Neural cell (in vitro differentiated cells): ENCODE measurements at regions not wholly inside any gene's neighbourhood (a gene's known extent, or its start where the extent isn't known, plus 50 kb on each side); places are given as distances from the start of the nearest gene placed in this dataset.

Experiments used
- H2AFZ ChIP-seq: fragments of 200-600, 300-800 bp; sonication (generic), shearing (Covaris generic); 2 replicates; pipeline ENCODE4 v1.6.0; 2014; ENCODE audit warnings: low read depth, mild to moderate bottlenecking, antibody characterized with exemption, low read length, moderate library complexity
- H3F3A ChIP-seq: fragments of 200-600 bp; shearing (Covaris generic); 2 replicates; pipeline ENCODE4 v1.6.1; 2016; ENCODE audit warnings: mild to moderate bottlenecking, moderate library complexity, mixed read lengths, antibody characterized with exemption, low read length; ENCODE audit not compliant: insufficient read depth, poor library complexity, severe bottlenecking
- H3K27ac ChIP-seq: fragments of 200-600, 300-800 bp; sonication (generic), shearing (Covaris generic); 2 replicates; pipeline ENCODE4 v1.5.1; 2014; ENCODE audit warnings: mild to moderate bottlenecking, low read length, moderate library complexity
- H3K27me3 ChIP-seq: fragments of 300-800, 200-600 bp; sonication (generic), shearing (Covaris generic); 2 replicates; pipeline ENCODE4 v1.6.0; 2014; ENCODE audit warnings: mild to moderate bottlenecking, low read depth, low read length, moderate library complexity; ENCODE audit not compliant: insufficient read depth
- H3K36me3 ChIP-seq: fragments of 300-800, 200-600 bp; sonication (generic), shearing (Covaris generic); 2 replicates; pipeline ENCODE4 v1.5.1; 2014; ENCODE audit warnings: mild to moderate bottlenecking, antibody characterized with exemption, low read length, moderate library complexity; ENCODE audit not compliant: insufficient read depth
- H3K4me2 ChIP-seq: fragments of 300-800, 200-600 bp; sonication (generic), shearing (Covaris generic); 2 replicates; pipeline ENCODE4 v1.6.0; 2014; ENCODE audit warnings: mild to moderate bottlenecking, low read length
- H3K4me3 ChIP-seq: fragments of 300-800, 200-600 bp; sonication (generic), shearing (Covaris generic); 2 replicates; pipeline ENCODE4 v1.5.1; 2014; ENCODE audit warnings: mild to moderate bottlenecking, low read length, moderate library complexity
- H3K79me2 ChIP-seq: fragments of 200-600 bp; shearing (Covaris generic); replicated peaks from 2 replicates; pipeline ENCODE4 v1.6.0; 2014; ENCODE audit warnings: mild to moderate bottlenecking, low read length, moderate library complexity; ENCODE audit not compliant: insufficient read depth
- H3K9ac ChIP-seq: fragments of 300-800, 200-600 bp; sonication (generic), shearing (Covaris generic); 2 replicates; pipeline ENCODE4 v1.6.1; 2016; ENCODE audit warnings: mild to moderate bottlenecking, low read length, mixed read lengths
- H3K9me2 ChIP-seq: fragments of 200-600 bp; shearing (Covaris generic); 2 replicates; pipeline ENCODE4 v1.6.1; 2016; ENCODE audit warnings: mild to moderate bottlenecking, low read length, mixed read lengths; ENCODE audit not compliant: insufficient read depth
- H3K9me3 ChIP-seq: fragments of 200-600, 300-800 bp; sonication (generic), shearing (Covaris generic); 2 replicates; pipeline ENCODE4 v1.6.1; 2016; ENCODE audit warnings: mild to moderate bottlenecking, mixed run types, low read length, moderate library complexity, mixed read lengths
- H4K20me1 ChIP-seq: fragments of 200-600 bp; shearing (Covaris generic); 2 replicates; pipeline ENCODE4 v1.6.1; 2016; ENCODE audit warnings: mild to moderate bottlenecking, mixed run types; ENCODE audit not compliant: insufficient read depth
- EP300 ChIP-seq: fragments of 450-650 bp; conservative IDR thresholded peaks from 2 replicates; pipeline ENCODE4 v1.6.1; 2014; ENCODE audit warnings: antibody characterized with exemption, mild to moderate bottlenecking, moderate library complexity; ENCODE audit not compliant: poor library complexity, severe bottlenecking
- EZH2 ChIP-seq: fragments of 200-600, 300-800 bp; shearing (Covaris generic), sonication (generic); IDR thresholded peaks from 2 replicates; pipeline ENCODE4 v1.6.1; 2014; ENCODE audit warnings: antibody characterized with exemption, low read length, borderline replicate concordance, mild to moderate bottlenecking; ENCODE audit not compliant: insufficient read depth, poor library complexity, severe bottlenecking
- MXI1 ChIP-seq: fragments of 450-650 bp; conservative IDR thresholded peaks from 2 replicates; pipeline ENCODE4 v1.6.1; 2014; ENCODE audit warnings: antibody characterized with exemption, mild to moderate bottlenecking; ENCODE audit not compliant: poor library complexity, severe bottlenecking
- POLR2AphosphoS5 ChIP-seq: IDR thresholded peaks from 2 replicates; pipeline ENCODE4 v1.6.1; 2012
- RAD21 ChIP-seq: fragments of 450-650 bp; conservative IDR thresholded peaks from 2 replicates; pipeline ENCODE4 v1.6.1; 2014; ENCODE audit warnings: antibody characterized with exemption, mild to moderate bottlenecking, moderate library complexity
- SMC3 ChIP-seq: fragments of 450-650 bp; conservative IDR thresholded peaks from 2 replicates; pipeline ENCODE4 v1.6.1; 2014; ENCODE audit warnings: antibody characterized with exemption, mild to moderate bottlenecking, moderate library complexity; ENCODE audit not compliant: poor library complexity
- TAF1 ChIP-seq: IDR thresholded peaks from 2 replicates; pipeline ENCODE4 v1.6.1; 2012; ENCODE audit warnings: low read depth
- TF ChIP-seq, protein P1 (sequence below): fragments of 450-650 bp; IDR thresholded peaks from 2 replicates; pipeline ENCODE4 v1.5.1; 2014; ENCODE audit warnings: antibody characterized with exemption, mild to moderate bottlenecking, moderate library complexity; ENCODE audit not compliant: poor library complexity, severe bottlenecking
- TF ChIP-seq, protein P2 (sequence below): IDR thresholded peaks from 2 replicates; pipeline ENCODE4 v1.6.1; 2012; ENCODE audit warnings: borderline replicate concordance

DNA sequence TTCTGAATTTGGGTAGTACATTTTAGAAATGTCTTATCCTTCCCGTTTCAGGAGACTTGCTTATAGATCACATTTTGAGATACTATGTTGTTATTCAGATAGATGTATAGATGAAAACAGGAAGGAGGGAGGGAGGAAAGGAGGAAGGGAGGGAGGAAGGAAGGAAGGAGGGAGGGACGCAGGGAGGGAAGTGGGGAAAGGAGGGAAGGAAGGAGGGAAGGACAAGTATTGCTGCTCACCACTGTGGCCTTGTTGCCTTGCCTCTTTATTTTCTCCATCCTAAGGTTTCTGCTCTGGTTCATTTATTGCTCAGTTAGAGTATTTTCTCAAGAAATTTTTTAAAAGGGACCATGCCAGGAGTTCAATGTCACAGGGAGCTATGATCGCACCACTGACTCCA is 134.3 kb downstream of the LTN1 start:
- no peaks in the 10 kb centered on the region for H3K79me2 ChIP-seq
- no peaks in the 10 kb centered on the region for H4K20me1 ChIP-seq
- no peak overlapping the region for H3K9ac ChIP-seq
- no peaks in the 10 kb centered on the region for H3F3A ChIP-seq
- no peak overlapping the region for H3K4me2 ChIP-seq
- no peak overlapping the region for H3K4me3 ChIP-seq
- no peaks in the 10 kb centered on the region for H3K9me3 ChIP-seq
- no peaks in the 10 kb centered on the region for H3K27me3 ChIP-seq
- H3K36me3 ChIP-seq: no peaks in the 10 kb centered on the region
- TF ChIP-seq, protein P1, sequence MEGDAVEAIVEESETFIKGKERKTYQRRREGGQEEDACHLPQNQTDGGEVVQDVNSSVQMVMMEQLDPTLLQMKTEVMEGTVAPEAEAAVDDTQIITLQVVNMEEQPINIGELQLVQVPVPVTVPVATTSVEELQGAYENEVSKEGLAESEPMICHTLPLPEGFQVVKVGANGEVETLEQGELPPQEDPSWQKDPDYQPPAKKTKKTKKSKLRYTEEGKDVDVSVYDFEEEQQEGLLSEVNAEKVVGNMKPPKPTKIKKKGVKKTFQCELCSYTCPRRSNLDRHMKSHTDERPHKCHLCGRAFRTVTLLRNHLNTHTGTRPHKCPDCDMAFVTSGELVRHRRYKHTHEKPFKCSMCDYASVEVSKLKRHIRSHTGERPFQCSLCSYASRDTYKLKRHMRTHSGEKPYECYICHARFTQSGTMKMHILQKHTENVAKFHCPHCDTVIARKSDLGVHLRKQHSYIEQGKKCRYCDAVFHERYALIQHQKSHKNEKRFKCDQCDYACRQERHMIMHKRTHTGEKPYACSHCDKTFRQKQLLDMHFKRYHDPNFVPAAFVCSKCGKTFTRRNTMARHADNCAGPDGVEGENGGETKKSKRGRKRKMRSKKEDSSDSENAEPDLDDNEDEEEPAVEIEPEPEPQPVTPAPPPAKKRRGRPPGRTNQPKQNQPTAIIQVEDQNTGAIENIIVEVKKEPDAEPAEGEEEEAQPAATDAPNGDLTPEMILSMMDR: no peak
- no peak for TF ChIP-seq SMC3
- no peak for TF ChIP-seq MXI1
- TF ChIP-seq EP300: no peak
- TF ChIP-seq TAF1: no peak
- TF ChIP-seq RAD21: no peak
- no peaks in the 10 kb centered on the region for H3K9me2 ChIP-seq
- no peak overlapping the region for H3K27ac ChIP-seq
- no peak overlapping the region for H2AFZ ChIP-seq

DNA sequence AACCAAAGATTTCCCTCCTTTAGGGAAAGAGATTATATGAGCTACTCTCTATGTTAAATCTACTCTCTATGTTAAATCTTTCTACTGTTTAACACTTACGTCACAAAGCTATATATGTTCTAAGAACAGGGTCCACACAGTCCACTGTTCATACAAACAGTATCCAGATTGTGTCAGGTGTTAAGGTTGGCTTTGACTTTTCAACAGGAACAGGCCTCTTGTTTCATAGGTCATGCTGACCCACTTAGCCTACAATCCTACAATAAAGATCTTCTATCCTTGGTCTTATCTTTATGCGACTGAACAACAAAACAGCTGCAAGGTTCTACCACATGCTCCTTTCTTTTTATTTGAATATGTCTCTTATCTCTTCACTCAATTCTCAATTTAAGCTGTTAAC is 134.9 kb downstream of the LTN1 start:
- Histone ChIP-seq H3K27ac (no peak overlapping the region), H3K4me2 (no peak overlapping the region), H2AFZ (no peak overlapping the region), H3K9me2 (no peaks in the 10 kb centered on the region), H4K20me1 (no peaks in the 10 kb centered on the region), H3K9me3 (no peaks in the 10 kb centered on the region), H3K79me2 (no peaks in the 10 kb centered on the region), H3F3A (no peaks in the 10 kb centered on the region), H3K36me3 (no peaks in the 10 kb centered on the region), H3K9ac (no peak overlapping the region), H3K4me3 (no peak overlapping the region), H3K27me3 (no peaks in the 10 kb centered on the region)
- TF ChIP-seq, protein P2, sequence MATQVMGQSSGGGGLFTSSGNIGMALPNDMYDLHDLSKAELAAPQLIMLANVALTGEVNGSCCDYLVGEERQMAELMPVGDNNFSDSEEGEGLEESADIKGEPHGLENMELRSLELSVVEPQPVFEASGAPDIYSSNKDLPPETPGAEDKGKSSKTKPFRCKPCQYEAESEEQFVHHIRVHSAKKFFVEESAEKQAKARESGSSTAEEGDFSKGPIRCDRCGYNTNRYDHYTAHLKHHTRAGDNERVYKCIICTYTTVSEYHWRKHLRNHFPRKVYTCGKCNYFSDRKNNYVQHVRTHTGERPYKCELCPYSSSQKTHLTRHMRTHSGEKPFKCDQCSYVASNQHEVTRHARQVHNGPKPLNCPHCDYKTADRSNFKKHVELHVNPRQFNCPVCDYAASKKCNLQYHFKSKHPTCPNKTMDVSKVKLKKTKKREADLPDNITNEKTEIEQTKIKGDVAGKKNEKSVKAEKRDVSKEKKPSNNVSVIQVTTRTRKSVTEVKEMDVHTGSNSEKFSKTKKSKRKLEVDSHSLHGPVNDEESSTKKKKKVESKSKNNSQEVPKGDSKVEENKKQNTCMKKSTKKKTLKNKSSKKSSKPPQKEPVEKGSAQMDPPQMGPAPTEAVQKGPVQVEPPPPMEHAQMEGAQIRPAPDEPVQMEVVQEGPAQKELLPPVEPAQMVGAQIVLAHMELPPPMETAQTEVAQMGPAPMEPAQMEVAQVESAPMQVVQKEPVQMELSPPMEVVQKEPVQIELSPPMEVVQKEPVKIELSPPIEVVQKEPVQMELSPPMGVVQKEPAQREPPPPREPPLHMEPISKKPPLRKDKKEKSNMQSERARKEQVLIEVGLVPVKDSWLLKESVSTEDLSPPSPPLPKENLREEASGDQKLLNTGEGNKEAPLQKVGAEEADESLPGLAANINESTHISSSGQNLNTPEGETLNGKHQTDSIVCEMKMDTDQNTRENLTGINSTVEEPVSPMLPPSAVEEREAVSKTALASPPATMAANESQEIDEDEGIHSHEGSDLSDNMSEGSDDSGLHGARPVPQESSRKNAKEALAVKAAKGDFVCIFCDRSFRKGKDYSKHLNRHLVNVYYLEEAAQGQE: no peak
- TF ChIP-seq, protein P1: no peak
- TF ChIP-seq TAF1 (no peak), EP300 (no peak), SMC3 (no peak), MXI1 (no peak), EZH2 (no peak), POLR2AphosphoS5 (no peak), RAD21 (no peak)
